ENCODE measurements at regions not wholly inside any gene's neighbourhood (a gene's known extent, or its start where the extent isn't known, plus 50 kb on each side); places are given as distances from the start of the nearest gene placed in this dataset.

DNA sequence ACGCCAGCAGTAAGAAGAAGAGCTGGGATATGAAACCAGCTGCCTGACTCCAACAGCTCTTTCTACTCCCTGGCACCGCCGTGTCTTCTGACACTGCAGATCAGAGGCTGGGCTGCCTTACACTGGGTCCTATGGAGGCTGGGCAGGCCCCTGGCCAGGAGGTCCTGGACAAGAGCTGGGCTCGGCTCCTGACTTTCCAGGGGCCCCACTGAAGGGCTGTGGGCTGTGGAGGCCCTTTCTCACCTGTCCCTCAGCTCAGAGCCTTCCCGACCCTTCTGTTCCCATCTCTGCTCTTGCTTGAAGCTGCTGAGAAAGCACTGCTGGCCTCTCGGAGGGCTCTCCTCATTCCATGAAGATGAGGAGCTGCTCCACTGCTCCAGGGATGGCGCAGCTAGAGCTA lies 85.9 kb upstream of the UNC5B start:
- Histone ChIP-seq H3K4me2 (ENCODE audit: control insufficient read depth, extremely low read depth, insufficient read depth, low read depth, low read length) (no peak overlapping the region), H3K27me3 (ENCODE audit: control insufficient read depth, extremely low read depth, insufficient read depth, low read length) (peaks cover 12% of the 10 kb centered on the region), H4K20me1 (ENCODE audit: control insufficient read depth, extremely low read depth, insufficient read depth, low read length) (no peaks in the 10 kb centered on the region), H3K79me2 (ENCODE audit: control insufficient read depth, insufficient read depth, low read length) (no peaks in the 10 kb centered on the region), H3K4me3 (ENCODE audit: control insufficient read depth in 2 of 3, extremely low read depth in 1 of 3, insufficient read depth in 2 of 3, low read depth in 1 of 3, low read length in 3 of 3) (no peak overlapping the region), H2AFZ (ENCODE audit: control insufficient read depth, low read length) (no peak overlapping the region), H3K27ac (ENCODE audit: control insufficient read depth, insufficient read depth, low read length) (no peak overlapping the region), H3K36me3 (ENCODE audit: control insufficient read depth in 2 of 2, extremely low read depth in 1 of 2, insufficient read depth in 2 of 2, low read length in 2 of 2) (no peaks in the 10 kb centered on the region), H3K9me3 (ENCODE audit: control insufficient read depth, low read depth, low read length) (no peaks in the 10 kb centered on the region), H3K9me1 (ENCODE audit: control insufficient read depth, extremely low read depth, insufficient read depth, low read length) (no peaks in the 10 kb centered on the region), H3K4me1 (ENCODE audit: control insufficient read depth, extremely low read depth, insufficient read depth, low read length) (no peaks in the 10 kb centered on the region), H3K9ac (ENCODE audit: control insufficient read depth, extremely low read depth, insufficient read depth, low read length) (no peak overlapping the region)
- FAIRE-seq (no peak), DNase-seq (ENCODE audit: low read depth, low spot score) (no peak)
- dilution Hi-C loops (cut with MboI; ENCODE audit: extremely low pct_ligation_motif_present, low sequenced_read_pairs) = no loop called here
- TF ChIP-seq EZH2 (IDR thresholded peaks at IDR 0.05; ENCODE audit: low read length) (no peak), CTCF (optimal IDR thresholded peaks at IDR 0.05 in 1 of 3, IDR thresholded peaks at IDR 0.05 in 1 of 3, conservative IDR thresholded peaks at IDR 0.05 in 1 of 3; ENCODE audit: extremely low read depth in 1 of 3, insufficient read depth in 2 of 3, low read length in 3 of 3) (no peak)

DNA sequence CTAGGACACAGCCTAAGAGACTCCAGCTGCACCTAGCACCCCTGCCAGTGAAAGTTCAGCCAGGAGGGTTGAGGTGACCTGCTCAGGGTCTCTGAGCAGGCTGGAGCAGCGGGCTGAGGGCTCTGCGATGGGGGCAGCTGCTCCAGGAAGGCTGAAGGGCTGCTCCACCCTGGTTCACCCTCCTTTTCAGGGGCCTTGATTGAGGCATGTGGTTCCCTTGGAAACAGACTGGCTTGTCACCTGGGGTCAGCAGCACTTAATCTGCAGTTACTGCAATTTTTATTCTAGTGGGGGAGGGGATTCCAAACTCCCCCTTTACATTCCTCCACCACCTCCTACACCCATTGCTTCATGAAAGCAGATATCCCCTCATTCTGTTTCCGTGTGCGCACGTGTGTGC lies 85.3 kb upstream of the UNC5B start:
- Histone ChIP-seq H3K4me2 (ENCODE audit: control insufficient read depth, extremely low read depth, insufficient read depth, low read depth, low read length) (no peak overlapping the region), H3K27me3 (ENCODE audit: control insufficient read depth, extremely low read depth, insufficient read depth, low read length) (peaks cover 19% of the 10 kb centered on the region), H4K20me1 (ENCODE audit: control insufficient read depth, extremely low read depth, insufficient read depth, low read length) (no peaks in the 10 kb centered on the region), H3K4me1 (ENCODE audit: control insufficient read depth, extremely low read depth, insufficient read depth, low read length) (no peaks in the 10 kb centered on the region), H3K9me1 (ENCODE audit: control insufficient read depth, extremely low read depth, insufficient read depth, low read length) (no peaks in the 10 kb centered on the region), H3K4me3 (ENCODE audit: control insufficient read depth in 2 of 3, extremely low read depth in 1 of 3, insufficient read depth in 2 of 3, low read depth in 1 of 3, low read length in 3 of 3) (no peak overlapping the region), H3K36me3 (ENCODE audit: control insufficient read depth in 2 of 2, extremely low read depth in 1 of 2, insufficient read depth in 2 of 2, low read length in 2 of 2) (no peaks in the 10 kb centered on the region), H3K9ac (ENCODE audit: control insufficient read depth, extremely low read depth, insufficient read depth, low read length) (no peak overlapping the region), H2AFZ (ENCODE audit: control insufficient read depth, low read length) (no peak overlapping the region), H3K27ac (ENCODE audit: control insufficient read depth, insufficient read depth, low read length) (no peak overlapping the region), H3K9me3 (ENCODE audit: control insufficient read depth, low read depth, low read length) (no peaks in the 10 kb centered on the region), H3K79me2 (ENCODE audit: control insufficient read depth, insufficient read depth, low read length) (no peaks in the 10 kb centered on the region)
- DNase-seq (ENCODE audit: low read depth, low spot score) = no peak
- TF ChIP-seq EZH2 (IDR thresholded peaks at IDR 0.05; ENCODE audit: low read length) (no peak), CTCF (optimal IDR thresholded peaks at IDR 0.05 in 1 of 3, IDR thresholded peaks at IDR 0.05 in 1 of 3, conservative IDR thresholded peaks at IDR 0.05 in 1 of 3; ENCODE audit: extremely low read depth in 1 of 3, insufficient read depth in 2 of 3, low read length in 3 of 3) (no peak)
- no peak for FAIRE-seq
- dilution Hi-C loops (cut with MboI; ENCODE audit: extremely low pct_ligation_motif_present, low sequenced_read_pairs) = no loop called here

All from keratinocyte (primary cell).